GM19463 (cell line): ENCODE measurements at regions not wholly inside any gene's neighbourhood (a gene's known extent, or its start where the extent isn't known, plus 50 kb on each side); places are given as distances from the start of the nearest gene placed in this dataset.

Source experiments
- ATAC-seq: cut with Tn5 transposase; IDR thresholded peaks from one replicate; pipeline ENCODE4 v1.9.1; 2021; ENCODE audit warnings: mild to moderate bottlenecking, moderate library complexity; ENCODE audit not compliant: unreplicated experiment

DNA sequence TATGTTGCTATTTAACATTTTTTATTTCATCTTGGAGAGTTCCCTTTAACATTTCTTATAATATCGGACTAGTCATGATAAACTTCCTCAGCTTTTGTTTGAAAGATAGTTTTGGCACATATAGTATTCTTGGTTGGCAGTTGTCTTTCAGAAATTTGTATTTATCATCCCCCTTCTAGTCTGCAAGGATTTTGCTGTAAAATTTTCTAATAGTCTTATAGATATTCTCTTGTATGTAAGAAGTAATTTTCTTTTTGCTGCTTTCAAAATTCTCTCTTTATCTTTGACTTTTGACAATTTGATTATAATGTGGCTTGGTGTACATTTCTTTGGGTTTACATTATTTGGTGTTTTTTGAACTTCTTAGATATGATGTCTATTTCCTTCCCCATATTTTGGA is 116.0 kb upstream of the AVPR1A start:
- no peak for ATAC-seq

DNA sequence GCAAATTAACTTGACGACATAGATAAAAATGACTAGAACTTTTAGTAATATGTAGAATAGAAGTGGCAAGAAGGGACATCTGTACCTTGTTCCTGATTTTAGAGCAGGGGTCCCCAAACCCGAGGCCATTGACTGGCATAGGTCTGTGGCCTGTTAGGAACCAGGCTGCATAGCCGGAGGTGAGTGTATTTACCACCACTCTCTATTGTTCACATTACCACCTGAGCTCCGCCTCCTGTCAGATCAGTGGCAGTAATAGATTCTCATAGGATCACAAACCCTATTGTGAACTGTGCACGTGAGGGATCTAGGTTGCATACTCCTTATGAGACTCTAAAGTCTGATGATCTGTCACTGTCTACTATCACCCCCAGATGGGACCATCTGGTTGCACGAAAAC is 113.6 kb upstream of the AVPR1A start:
- ATAC-seq, result no peak

DNA sequence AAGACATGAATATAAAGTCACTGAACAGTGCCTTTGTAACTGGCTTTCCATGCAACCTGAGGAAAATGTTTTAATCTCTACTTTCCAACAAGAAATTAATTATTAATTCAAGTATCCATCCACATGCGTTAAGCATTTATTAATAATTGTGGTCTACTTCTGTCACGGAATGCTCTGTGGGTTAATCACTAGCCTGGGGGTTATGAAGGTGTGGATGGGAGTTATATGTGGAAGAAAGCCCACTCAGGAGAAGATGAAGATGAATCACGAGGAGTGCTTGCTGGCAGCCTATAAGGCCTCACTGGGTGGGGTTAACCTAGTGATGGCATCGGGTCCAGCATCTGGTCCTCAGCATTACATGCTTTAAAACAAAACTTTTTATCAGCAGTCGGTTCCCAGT is 99.5 kb upstream of the AVPR1A start:
- no peak for ATAC-seq

DNA sequence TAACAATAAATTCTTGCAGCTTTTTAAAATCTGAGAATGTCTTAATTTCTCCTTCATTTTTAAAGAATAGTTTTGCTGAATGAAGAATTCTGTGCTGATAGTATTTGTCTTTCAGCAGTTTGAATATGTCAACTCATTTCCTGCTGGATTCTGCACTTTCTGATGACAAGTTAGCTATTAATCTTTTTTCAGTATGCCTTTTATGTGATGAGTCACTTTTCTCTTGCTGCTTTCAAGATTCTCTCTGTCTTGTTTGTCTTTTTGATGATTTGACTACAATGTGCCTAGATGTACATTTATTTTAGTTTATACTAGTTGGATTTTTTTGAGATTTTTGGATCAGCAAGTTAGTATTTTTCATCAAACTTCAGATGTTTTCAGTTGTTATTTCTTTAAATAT is 87.9 kb upstream of the AVPR1A start:
- ATAC-seq, result no peak

DNA sequence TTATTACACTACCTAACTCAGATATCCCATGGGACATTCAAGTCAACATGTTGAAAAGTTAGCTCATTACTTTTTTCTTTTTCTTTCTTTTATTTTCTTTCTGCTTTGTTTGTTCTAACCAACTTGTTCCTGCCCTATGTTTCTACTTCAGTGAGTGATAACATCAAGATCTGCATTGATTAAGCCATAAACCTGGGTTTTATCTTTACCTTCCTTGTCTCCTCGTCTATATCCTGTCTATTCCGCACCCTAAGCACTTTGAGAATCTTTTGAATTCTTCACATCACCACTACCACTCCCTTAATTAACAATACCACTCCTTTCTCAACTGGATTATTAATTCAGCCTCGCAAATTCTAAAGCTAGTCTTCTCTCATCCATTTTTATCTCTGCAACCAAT is 81.9 kb upstream of the AVPR1A start:
- ATAC-seq, result no peak

DNA sequence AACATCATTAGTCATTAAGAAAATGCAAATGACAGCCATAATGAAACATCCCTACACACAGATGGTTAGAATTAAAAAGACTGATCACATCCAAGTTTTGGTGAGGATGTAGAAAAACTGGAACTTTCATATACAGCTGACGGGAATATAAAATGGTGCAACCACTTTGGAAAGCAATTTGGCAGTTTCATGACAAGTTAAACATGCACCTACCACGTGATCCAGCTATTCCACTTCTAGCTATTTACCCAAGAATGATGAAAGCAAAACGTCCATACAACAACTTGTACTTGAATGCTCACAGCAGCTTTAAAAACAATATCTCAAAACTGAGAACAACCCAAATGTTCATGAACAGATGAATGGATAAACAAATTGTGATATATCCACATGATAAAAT is 77.9 kb upstream of the AVPR1A start:
- no peak for ATAC-seq

DNA sequence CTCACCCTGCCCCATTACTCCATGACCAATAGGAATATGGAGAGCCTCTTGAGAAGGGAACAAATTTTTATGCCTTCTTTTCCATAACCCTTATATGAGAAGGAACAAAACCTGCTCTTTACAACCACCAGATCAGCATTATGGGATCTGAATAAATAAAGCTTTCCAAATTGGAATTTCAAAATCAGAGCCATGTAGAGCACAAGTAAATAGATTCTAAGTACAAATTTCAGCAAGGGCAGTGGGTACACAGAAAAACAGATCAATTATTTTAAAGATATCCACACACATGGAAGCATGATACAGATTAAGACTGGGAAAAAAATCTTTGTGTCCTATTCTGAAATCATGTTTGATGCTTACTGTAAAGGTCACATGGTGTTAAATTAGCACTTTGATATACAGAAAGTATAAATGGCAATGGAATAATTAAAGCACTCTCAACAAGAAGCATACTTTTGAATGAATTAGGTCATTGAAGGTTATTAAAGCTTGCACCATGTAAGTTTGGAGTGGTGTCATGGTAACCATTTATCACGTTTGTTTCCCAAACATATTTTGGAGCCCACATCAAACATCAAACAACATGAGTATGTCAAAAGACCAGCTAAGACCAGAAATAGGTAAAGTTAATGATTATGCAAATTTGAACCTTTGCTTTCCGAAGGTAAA is 75.9 kb upstream of the AVPR1A start:
- ATAC-seq, result no peak

DNA sequence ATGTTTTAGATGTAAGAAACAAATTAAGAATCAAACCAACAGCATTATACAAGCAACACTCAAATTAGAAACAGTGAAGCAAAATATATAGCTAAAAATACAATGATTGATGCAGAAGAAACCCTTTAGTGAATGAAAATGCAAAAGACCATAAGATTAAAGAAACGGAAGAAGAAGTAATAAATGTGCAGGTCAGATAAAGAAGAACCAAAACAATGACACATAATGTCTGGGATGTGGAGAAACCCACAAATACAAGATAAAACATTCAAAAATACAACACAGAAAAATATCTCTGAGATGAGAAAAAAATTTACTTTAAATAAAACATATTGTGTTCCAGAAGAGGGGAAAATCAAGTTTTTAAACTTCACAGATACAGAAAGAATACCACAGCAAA is 73.4 kb upstream of the AVPR1A start:
- no peak for ATAC-seq

DNA sequence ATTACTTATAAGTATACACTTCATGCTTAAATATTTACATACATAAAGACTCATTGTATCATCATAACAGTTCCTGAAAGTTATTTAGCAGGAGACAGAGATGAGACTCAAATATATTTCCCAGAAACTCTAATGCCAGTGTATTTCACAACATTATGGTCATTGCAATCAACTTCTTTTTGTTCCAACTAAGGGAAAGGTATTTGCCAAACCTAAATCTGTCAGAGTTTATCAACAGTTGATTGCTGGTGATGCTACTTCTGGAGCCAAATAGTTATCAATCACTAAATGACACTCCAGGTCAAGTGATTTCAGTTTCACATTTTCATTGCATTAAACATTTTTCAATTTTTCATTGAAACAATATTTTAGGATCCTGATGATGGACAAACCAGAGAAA is 72.1 kb upstream of the AVPR1A start:
- no peak for ATAC-seq

DNA sequence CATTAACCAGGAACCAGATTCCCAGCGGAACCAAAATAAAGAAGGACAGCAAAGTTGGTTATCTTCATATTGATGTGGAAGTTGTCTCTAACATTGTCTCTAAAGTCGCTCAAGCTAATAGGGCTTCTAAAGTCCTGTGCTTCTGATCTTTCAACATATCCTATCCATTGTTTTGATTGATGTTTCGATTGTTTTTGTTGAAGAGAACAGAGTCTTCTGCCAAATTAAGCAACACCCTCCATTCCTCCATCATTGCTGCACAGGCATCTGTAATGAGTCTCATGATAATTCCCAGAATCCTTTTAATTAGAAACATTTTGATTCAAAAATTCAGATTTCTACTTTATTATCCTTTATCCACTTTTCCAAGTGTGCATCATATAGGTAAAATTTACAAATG is 71.6 kb upstream of the AVPR1A start:
- no peak for ATAC-seq

DNA sequence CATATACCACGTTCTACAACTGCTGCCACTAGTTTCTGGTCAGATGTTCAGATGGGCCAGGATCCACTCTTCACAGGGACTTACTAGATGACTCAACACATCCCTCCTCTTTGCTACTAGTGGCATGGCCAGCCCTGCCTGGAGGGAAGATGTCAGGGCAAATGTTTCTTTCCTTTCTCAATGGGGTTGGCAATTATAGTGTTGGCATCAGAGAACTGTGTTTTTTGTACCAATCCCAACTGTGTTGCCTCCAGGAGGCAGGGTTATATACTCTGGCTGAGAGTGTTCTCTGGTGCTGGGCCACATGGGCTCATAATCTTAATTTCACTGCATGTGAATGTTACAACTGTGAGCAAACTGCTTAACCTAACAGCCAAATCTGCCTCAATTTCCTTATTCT is 69.9 kb upstream of the AVPR1A start:
- no peak for ATAC-seq

DNA sequence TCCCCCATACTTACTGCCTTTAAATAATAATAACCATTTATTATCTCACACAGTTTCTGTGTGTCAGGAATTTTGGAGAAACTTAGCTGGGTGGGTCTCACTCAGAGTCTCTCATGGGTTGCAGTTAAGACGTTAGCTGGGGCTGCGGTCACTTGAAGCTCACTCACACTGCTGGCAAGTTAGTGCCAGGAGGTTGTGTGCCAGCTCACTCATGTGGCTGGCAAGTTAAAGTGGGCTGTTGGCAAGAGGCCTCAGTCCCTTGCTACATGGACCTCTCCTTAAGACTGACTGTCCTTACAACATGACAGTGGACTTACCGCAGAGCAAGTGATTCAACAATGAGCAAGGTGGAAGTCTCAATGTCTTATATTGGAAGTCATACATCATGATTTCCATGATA is 61.3 kb upstream of the AVPR1A start:
- ATAC-seq, result no peak

DNA sequence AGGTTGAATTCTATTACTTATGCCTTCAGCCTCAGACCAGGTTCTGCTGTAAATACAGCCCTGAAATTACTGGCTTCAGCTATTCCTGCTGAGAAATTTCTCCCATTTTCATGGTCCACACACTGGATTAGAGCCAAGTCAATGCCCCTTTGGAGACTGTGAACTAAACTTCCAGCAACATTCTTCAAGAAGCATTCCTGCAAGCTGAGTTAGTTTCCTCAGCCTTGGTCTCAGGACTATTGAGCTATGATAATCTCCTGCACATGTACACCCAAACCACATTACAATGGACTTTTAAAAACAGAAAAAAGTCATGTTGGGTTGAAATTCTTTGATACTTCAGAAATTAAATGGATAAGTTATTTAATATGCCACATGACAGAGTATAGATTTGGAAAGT is 58.0 kb upstream of the AVPR1A start:
- no peak for ATAC-seq

DNA sequence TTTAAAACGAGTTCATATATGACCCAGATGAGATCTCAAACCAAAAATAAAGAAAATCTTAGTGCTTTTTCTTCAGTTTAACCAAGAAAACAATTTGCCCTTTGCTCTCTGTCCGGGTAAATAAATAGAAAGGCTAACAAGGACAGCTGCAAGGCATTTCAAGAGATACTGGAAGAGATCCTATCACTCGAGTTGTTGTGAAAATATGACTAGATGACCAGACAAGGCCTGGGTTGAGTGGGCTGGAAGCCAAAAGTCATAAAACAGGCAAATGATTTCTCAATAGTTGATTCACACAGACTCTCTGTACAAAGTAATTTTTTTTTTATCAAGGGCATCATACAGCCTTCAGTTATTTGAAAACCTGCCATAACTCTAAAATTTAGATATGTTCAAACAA is 55.9 kb upstream of the AVPR1A start:
- no peak for ATAC-seq

DNA sequence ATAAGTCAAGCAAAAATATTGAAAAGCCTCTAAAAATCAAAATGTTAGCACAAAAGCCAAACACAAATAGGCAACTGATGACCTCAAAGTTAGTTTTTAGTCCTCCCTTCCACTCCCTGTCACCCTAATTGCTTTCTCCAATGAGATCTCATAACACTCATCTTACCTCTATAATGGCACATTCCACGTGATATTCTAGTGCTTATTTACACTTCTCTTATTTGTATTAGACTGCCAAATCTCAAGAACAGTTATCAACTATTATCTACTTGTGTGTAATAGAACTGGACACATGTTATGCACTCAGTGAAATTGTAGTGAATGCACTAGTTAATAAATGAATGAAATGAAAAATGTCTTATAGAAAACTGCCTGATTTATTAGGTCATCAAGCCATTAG is 55.5 kb upstream of the AVPR1A start:
- ATAC-seq, result no peak
